ENCODE measurements at regions not wholly inside any gene's neighbourhood (a gene's known extent, or its start where the extent isn't known, plus 50 kb on each side); places are given as distances from the start of the nearest gene placed in this dataset.

GRCh38 chr10:78910886-78911285 lies 157.9 kb upstream of the ZMIZ1 start:
- CTCF ChIA-PET, result no interaction called here
- Histone ChIP-seq H3K9me3 (ENCODE audit: control extremely low read depth in 1 of 3, control insufficient read depth in 2 of 3, insufficient read depth in 1 of 3, low read length in 2 of 3) (no peaks in the 10 kb centered on the region), H3K27ac (ENCODE audit: low read length in 2 of 2) (no peak overlapping the region), H4K20me1 (ENCODE audit: control insufficient read depth, insufficient read depth, low read length, poor library complexity, severe bottlenecking) (no peaks in the 10 kb centered on the region), H3K27me3 (replicated peaks in 1 of 4; ENCODE audit: control extremely low read depth in 1 of 4, control insufficient read depth in 3 of 4, insufficient read depth in 4 of 4, low read length in 3 of 4) (peaks cover 0 to 5% (median 0%) of the 10 kb centered on the region in 4 experiments), H3K9ac (ENCODE audit: low read length) (no peak overlapping the region), H3K4me1 (ENCODE audit: control insufficient read depth in 2 of 2, insufficient read depth in 2 of 2, low read length in 2 of 2) (peaks cover 0 to 5% of the 10 kb centered on the region in 2 donors), H3K79me2 (ENCODE audit: control insufficient read depth, insufficient read depth, low read length) (no peaks in the 10 kb centered on the region), H3K4me3 (ENCODE audit: control extremely low read depth in 1 of 5, extremely low read depth in 1 of 5, insufficient read depth in 1 of 5, low read depth in 2 of 5, low read length in 4 of 5) (no peak overlapping the region), H3K36me3 (replicated peaks in 1 of 2; ENCODE audit: control extremely low read depth in 1 of 2, control insufficient read depth in 1 of 2, extremely low read depth in 1 of 2, insufficient read depth in 2 of 2, low read length in 1 of 2) (no peaks in the 10 kb centered on the region), H2AFZ (ENCODE audit: insufficient read depth, low read depth, low read length, poor library complexity, severe bottlenecking) (no peak overlapping the region), H3K4me2 (replicated peaks; ENCODE audit: low read depth, low read length, poor library complexity, severe bottlenecking) (no peak overlapping the region)
- TF ChIP-seq EZH2 (IDR thresholded peaks at IDR 0.05; ENCODE audit: borderline replicate concordance, insufficient read depth, low read depth, low read length, poor library complexity, severe bottlenecking) (no peak), CTCF (IDR thresholded peaks at IDR 0.05) (no peak)
- no peak overlapping the region for H3K4me3 Mint-ChIP-seq
- H3K27me3 Mint-ChIP-seq, result peaks cover 6% of the 10 kb centered on the region
- ATAC-seq (ENCODE audit: low read depth), result no peak
- no peak for DNase-seq
- H3K9me3 Mint-ChIP-seq (ENCODE audit: insufficient read depth), result no peaks in the 10 kb centered on the region
- no peak overlapping the region for H3K27ac Mint-ChIP-seq
- WGBS (ENCODE audit: insufficient coverage), result 92% methylated on average over 7 of the region's 7 CpGs
- intact Hi-C loops (cut with micrococcal nuclease), result no loop called here
- POLR2A ChIA-PET, result no interaction called here
- peaks cover 6% of the 10 kb centered on the region for H3K4me1 Mint-ChIP-seq

GRCh38 chr10:78911533-78912340 lies 157.0 kb upstream of the ZMIZ1 start:
- Histone ChIP-seq H3K27me3 (replicated peaks in 1 of 4; ENCODE audit: control extremely low read depth in 1 of 4, control insufficient read depth in 3 of 4, insufficient read depth in 4 of 4, low read length in 3 of 4) (peaks cover 0 to 5% (median 0%) of the 10 kb centered on the region in 4 experiments), H3K36me3 (replicated peaks in 1 of 2; ENCODE audit: control extremely low read depth in 1 of 2, control insufficient read depth in 1 of 2, extremely low read depth in 1 of 2, insufficient read depth in 2 of 2, low read length in 1 of 2) (no peaks in the 10 kb centered on the region), H3K4me3 (ENCODE audit: control extremely low read depth in 1 of 5, extremely low read depth in 1 of 5, insufficient read depth in 1 of 5, low read depth in 2 of 5, low read length in 4 of 5) (no peak overlapping the region), H3K9me3 (ENCODE audit: control extremely low read depth in 1 of 3, control insufficient read depth in 2 of 3, insufficient read depth in 1 of 3, low read length in 2 of 3) (no peaks in the 10 kb centered on the region), H3K79me2 (ENCODE audit: control insufficient read depth, insufficient read depth, low read length) (no peaks in the 10 kb centered on the region), H3K27ac (ENCODE audit: low read length in 2 of 2) (no peak overlapping the region), H4K20me1 (ENCODE audit: control insufficient read depth, insufficient read depth, low read length, poor library complexity, severe bottlenecking) (no peaks in the 10 kb centered on the region), H2AFZ (ENCODE audit: insufficient read depth, low read depth, low read length, poor library complexity, severe bottlenecking) (no peak overlapping the region), H3K9ac (ENCODE audit: low read length) (no peak overlapping the region), H3K4me2 (replicated peaks; ENCODE audit: low read depth, low read length, poor library complexity, severe bottlenecking) (no peak overlapping the region), H3K4me1 (ENCODE audit: control insufficient read depth in 2 of 2, insufficient read depth in 2 of 2, low read length in 2 of 2) (peaks cover 0 to 5% of the 10 kb centered on the region in 2 donors)
- Mint-ChIP-seq H3K9me3 (ENCODE audit: insufficient read depth) (no peaks in the 10 kb centered on the region), H3K4me1 (peaks cover 6% of the 10 kb centered on the region), H3K27ac (no peak overlapping the region), H3K27me3 (peaks cover 9% of the 10 kb centered on the region), H3K4me3 (no peak overlapping the region)
- CTCF ChIA-PET, result no interaction called here
- intact Hi-C loops (cut with micrococcal nuclease), result no loop called here
- POLR2A ChIA-PET, result no interaction called here
- TF ChIP-seq EZH2 (IDR thresholded peaks at IDR 0.05; ENCODE audit: borderline replicate concordance, insufficient read depth, low read depth, low read length, poor library complexity, severe bottlenecking), result no peak
- no peak for TF ChIP-seq CTCF (IDR thresholded peaks at IDR 0.05)
- ATAC-seq (ENCODE audit: low read depth) (no peak), DNase-seq (no peak)
- 94% methylated on average over 10 of the region's 10 CpGs for WGBS (ENCODE audit: insufficient coverage)
